H9 (cell line): ENCODE measurements at regions not wholly inside any gene's neighbourhood (a gene's known extent, or its start where the extent isn't known, plus 50 kb on each side); places are given as distances from the start of the nearest gene placed in this dataset.
A peak's percentile ranks its signal among the peaks of the same experiment; 100 is the strongest.

Experiments used
- DNase-seq: peaks from one replicate; pipeline ENCODE4 v3.0.0-alpha.2; 2017
- H2AFZ ChIP-seq: one replicate; pipeline ENCODE4 v1.6.1; 2013; ENCODE audit warnings: mild to moderate bottlenecking, low read length, control low read depth, moderate library complexity
- H2AK5ac ChIP-seq: 2 replicates; pipeline ENCODE4 v1.6.1; 2013; ENCODE audit warnings: low read length, control low read depth, mixed read lengths; ENCODE audit not compliant: insufficient read length
- H2BK120ac ChIP-seq: one replicate; pipeline ENCODE4 v1.6.1; 2013; ENCODE audit warnings: low read depth, mild to moderate bottlenecking, low read length, control low read depth, inconsistent platforms; ENCODE audit not compliant: poor library complexity, severe bottlenecking
- H2BK12ac ChIP-seq: 2 replicates; pipeline ENCODE4 v1.6.1; 2013; ENCODE audit warnings: low read length, control low read depth, mixed read lengths, low read depth; ENCODE audit not compliant: insufficient read length
- H2BK15ac ChIP-seq: 2 replicates; pipeline ENCODE4 v1.6.1; 2013; ENCODE audit warnings: low read depth, low read length, control low read depth
- H2BK20ac ChIP-seq: one replicate; pipeline ENCODE4 v1.6.1; 2013; ENCODE audit warnings: low read depth, mild to moderate bottlenecking, low read length, control low read depth, inconsistent platforms; ENCODE audit not compliant: poor library complexity, severe bottlenecking
- H2BK5ac ChIP-seq: 2 replicates; pipeline ENCODE4 v1.6.1; 2013; ENCODE audit warnings: low read length, control low read depth, mixed read lengths; ENCODE audit not compliant: insufficient read length
- H3K14ac ChIP-seq: 2 replicates; pipeline ENCODE4 v1.6.1; 2013; ENCODE audit warnings: low read length, control low read depth; ENCODE audit not compliant: insufficient read depth
- H3K18ac ChIP-seq: 2 replicates; pipeline ENCODE4 v1.6.1; 2013; ENCODE audit warnings: low read depth, mild to moderate bottlenecking, mixed read lengths, low read length, control low read depth; ENCODE audit not compliant: insufficient read length
- H3K23ac ChIP-seq: 2 replicates; pipeline ENCODE4 v1.6.1; 2013; ENCODE audit warnings: low read length, control low read depth, mixed read lengths, low read depth; ENCODE audit not compliant: insufficient read length
- H3K23me2 ChIP-seq: 2 replicates; pipeline ENCODE4 v1.6.1; 2013; ENCODE audit warnings: low read depth, mild to moderate bottlenecking, mixed read lengths, low read length, control low read depth; ENCODE audit not compliant: insufficient read length, poor library complexity, severe bottlenecking
- H3K27ac ChIP-seq: 2 replicates; pipeline ENCODE4 v1.5.1; 2013; ENCODE audit warnings: low read length, control low read depth, mixed read lengths, low read depth; ENCODE audit not compliant: insufficient read length
- H3K27me3 ChIP-seq: 2 replicates; pipeline ENCODE4 v1.6.1; 2013; ENCODE audit warnings: low read length, control low read depth, inconsistent platforms; ENCODE audit not compliant: insufficient read depth
- H3K4ac ChIP-seq: 2 replicates; pipeline ENCODE4 v1.6.1; 2013; ENCODE audit warnings: low read depth, mild to moderate bottlenecking, control low read depth, inconsistent platforms, low read length, moderate library complexity
- H3K4me1 ChIP-seq: 2 replicates; pipeline ENCODE4 v1.6.1; 2013; ENCODE audit warnings: low read length, control low read depth, inconsistent platforms; ENCODE audit not compliant: insufficient read depth
- H3K4me2 ChIP-seq: 2 replicates; pipeline ENCODE4 v1.6.1; 2013; ENCODE audit warnings: low read length, control low read depth, mixed read lengths; ENCODE audit not compliant: insufficient read length, insufficient read depth
- H3K56ac ChIP-seq: 2 replicates; pipeline ENCODE4 v1.6.1; 2013; ENCODE audit warnings: low read depth, mild to moderate bottlenecking, mixed read lengths, low read length, control low read depth; ENCODE audit not compliant: insufficient read length
- H3K79me1 ChIP-seq: 2 replicates; pipeline ENCODE4 v1.6.1; 2013; ENCODE audit warnings: low read depth, mild to moderate bottlenecking, moderate library complexity, low read length, control low read depth, inconsistent platforms; ENCODE audit not compliant: insufficient read depth, poor library complexity, severe bottlenecking
- H3K79me2 ChIP-seq: 2 replicates; pipeline ENCODE4 v1.6.1; 2013; ENCODE audit warnings: low read length, control low read depth, inconsistent platforms; ENCODE audit not compliant: insufficient read depth
- H3K9ac ChIP-seq: 2 replicates; pipeline ENCODE4 v1.6.1; 2013; ENCODE audit warnings: low read length, control low read depth, mixed read lengths; ENCODE audit not compliant: insufficient read length; ENCODE audit errors: extremely low read depth
- H3K9me3 ChIP-seq: one replicate; pipeline ENCODE4 v1.6.1; 2013; ENCODE audit warnings: low read depth, low read length, inconsistent platforms; ENCODE audit not compliant: control insufficient read depth
- H3T11ph ChIP-seq: one replicate; pipeline ENCODE4 v1.6.1; 2013; ENCODE audit warnings: mild to moderate bottlenecking, low read length, control low read depth, inconsistent platforms
- H4K20me1 ChIP-seq: one replicate; pipeline ENCODE4 v1.6.1; 2013; ENCODE audit not compliant: control insufficient read depth, insufficient read length, insufficient read depth
- H4K5ac ChIP-seq: 2 replicates; pipeline ENCODE4 v1.6.1; 2013; ENCODE audit warnings: low read depth, mild to moderate bottlenecking, mixed read lengths, low read length, control low read depth; ENCODE audit not compliant: insufficient read length
- H4K8ac ChIP-seq: replicated peaks from 2 replicates; pipeline ENCODE4 v1.6.1; 2013; ENCODE audit warnings: low read length, control low read depth, mixed read lengths, low read depth; ENCODE audit not compliant: insufficient read length
- H4K91ac ChIP-seq: 2 replicates; pipeline ENCODE4 v1.6.1; 2013; ENCODE audit warnings: low read depth, mild to moderate bottlenecking, moderate library complexity, mixed read lengths, low read length, control low read depth; ENCODE audit not compliant: insufficient read length
- H3K27ac Mint-ChIP-seq, 3 experiments: 2 replicates in 2 of 3; 3 replicates in 1 of 3; pipeline ENCODE4 v1.8.0; 2020 to 2021; ENCODE audit warnings: mixed read lengths in 3 of 3, mild to moderate bottlenecking in 1 of 3, moderate library complexity in 1 of 3
- H3K27me3 Mint-ChIP-seq: 2 replicates; pipeline ENCODE4 v1.8.0; 2021; ENCODE audit warnings: low read depth, mild to moderate bottlenecking, moderate library complexity, mixed read lengths
- H3K36me3 Mint-ChIP-seq, 3 experiments: 2 replicates in 2 of 3; 3 replicates in 1 of 3; pipeline ENCODE4 v1.8.0; 2020 to 2021; ENCODE audit warnings: low read depth in 3 of 3, mixed read lengths in 3 of 3; ENCODE audit not compliant: insufficient read depth in 1 of 3
- H3K4me1 Mint-ChIP-seq, 2 experiments: 2 replicates each; pipeline ENCODE4 v1.8.0; 2020; ENCODE audit warnings: mixed read lengths in 2 of 2
- H3K4me3 Mint-ChIP-seq, 2 experiments: 2 replicates in 1 of 2; 3 replicates in 1 of 2; pipeline ENCODE4 v1.8.0; 2020 to 2021; ENCODE audit warnings: mild to moderate bottlenecking in 2 of 2, mixed read lengths in 2 of 2, moderate library complexity in 1 of 2
- H3K9me3 Mint-ChIP-seq, 2 experiments: 2 replicates in 1 of 2; 3 replicates in 1 of 2; pipeline ENCODE4 v1.8.0; 2020; ENCODE audit warnings: mild to moderate bottlenecking in 2 of 2, mixed read lengths in 2 of 2, moderate library complexity in 1 of 2
- CTCF ChIP-seq: fragments of 200-600 bp; sonication (generic); conservative IDR thresholded peaks from 3 replicates; pipeline ENCODE4 v1.8.0; 2021; ENCODE audit warnings: antibody characterized with exemption, mild to moderate bottlenecking
- WGBS: extraction: QIAGEN DNeasy Blood & Tissue Kit; methylation state at CpG from one replicate; pipeline ENCODE4 v1.1.7; 2013; ENCODE audit warnings: missing lambda C conversion rate, low lambda C conversion rate, mixed read lengths; ENCODE audit not compliant: insufficient read length; ENCODE audit errors: extremely low coverage; 5-methylcytosine and 5-hydroxymethylcytosine counted together

DNA sequence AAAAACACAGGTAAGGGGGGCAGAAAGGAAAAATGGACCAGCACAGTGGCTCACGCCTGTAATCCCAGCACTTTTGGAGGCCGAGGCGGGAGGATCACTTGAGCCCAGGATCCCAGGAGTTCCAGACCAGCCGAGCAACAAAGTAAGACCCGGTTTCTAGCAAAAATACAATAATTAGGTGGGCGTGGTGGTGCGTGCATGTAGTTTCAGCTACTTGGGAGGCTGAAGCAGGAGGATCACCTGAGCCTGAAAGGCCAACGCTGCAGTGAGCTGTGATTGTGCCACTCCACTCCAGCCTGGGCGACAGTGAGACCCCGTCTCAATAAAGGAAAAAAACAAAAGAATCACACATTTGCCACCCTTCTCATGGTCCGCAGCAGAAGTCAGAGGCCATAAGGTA, 519.4 kb downstream of the BRD1 start:
- Mint-ChIP-seq H3K4me1 (no peaks in the 10 kb centered on the region; a peak in 2 of 4 replicates), H3K36me3 (no peaks in the 10 kb centered on the region), H3K9me3 (no peaks in the 10 kb centered on the region; a peak in 1 of 5 replicates), H3K27me3 (peaks cover 8% of the 10 kb centered on the region), H3K4me3 (no peak overlapping the region; a peak in 1 of 5 replicates), H3K27ac (peak overlapping the region in 1 of 3 experiments; percentile 43; a peak in 1 of 7 replicates)
- H2AK5ac ChIP-seq, result no peak overlapping the region
- no peak overlapping the region for H3K4ac ChIP-seq
- no peak overlapping the region for H2BK12ac ChIP-seq
- H4K5ac ChIP-seq, result no peak overlapping the region
- no peak overlapping the region for H3K27ac ChIP-seq
- no peak overlapping the region for H2BK15ac ChIP-seq
- H3K23me2 ChIP-seq, result no peaks in the 10 kb centered on the region
- no peaks in the 10 kb centered on the region for H3K9me3 ChIP-seq
- no peak overlapping the region for H4K8ac ChIP-seq
- H3K4me2 ChIP-seq, result no peak overlapping the region
- H2BK5ac ChIP-seq, result no peak overlapping the region
- no peaks in the 10 kb centered on the region; the same call in 1 of the 2 replicates for H3K27me3 ChIP-seq
- no peaks in the 10 kb centered on the region for H3K4me1 ChIP-seq
- H4K20me1 ChIP-seq, result no peaks in the 10 kb centered on the region
- no peaks in the 10 kb centered on the region for H3K79me2 ChIP-seq
- H3K56ac ChIP-seq, result no peak overlapping the region
- H3K23ac ChIP-seq, result no peak overlapping the region
- H2BK20ac ChIP-seq, result no peak overlapping the region
- H3T11ph ChIP-seq, result no peak overlapping the region
- no peak overlapping the region for H3K18ac ChIP-seq
- peak; percentile 6 for DNase-seq
- WGBS, result no CpG with 5 or more reads among the region's 11 CpGs
- H3K9ac ChIP-seq, result no peak overlapping the region
- H3K14ac ChIP-seq, result no peak overlapping the region
- no peak overlapping the region for H2BK120ac ChIP-seq
- no peak overlapping the region for H4K91ac ChIP-seq
- no peak overlapping the region for H2AFZ ChIP-seq
- no peak for TF ChIP-seq CTCF
- H3K79me1 ChIP-seq, result no peaks in the 10 kb centered on the region
